HCT116 (cell line): ENCODE measurements at regions not wholly inside any gene's neighbourhood (a gene's known extent, or its start where the extent isn't known, plus 50 kb on each side); places are given as distances from the start of the nearest gene placed in this dataset.

Experiments used
- ATAC-seq: fragments of 200-7000 bp; cut with Tn5 transposase; 2 replicates; pipeline ENCODE4 v1.9.1; 2020; ENCODE audit warnings: mild to moderate bottlenecking, moderate library complexity
- BruUV-seq: library from RNA; stranded (reverse); fragments of 400-500 nt; replicated peaks from 2 replicates; lab custom pipeline; 2021; lab: Mats Ljungman, UMichigan
- CTCF ChIA-PET: fragments of 300-600 bp; sonication (Branson Sonifier 250); formaldehyde crosslinking; loops from one replicate; lab custom pipeline; 2021; ENCODE audit warnings: antibody characterized with exemption; lab: Charles Lee
- POLR2A ChIA-PET: fragments of 300-600, 350-600 bp; sonication (Branson Sonifier 250); formaldehyde crosslinking; loops from one replicate; lab custom pipeline; 2021; ENCODE audit warnings: antibody characterized with exemption; lab: Charles Lee
- RAD21 ChIA-PET, 2 experiments: fragments of 300-600 bp; sonication (Branson Sonifier 250); formaldehyde crosslinking; loops; one replicate each; lab custom pipeline; 2023; ENCODE audit warnings: low total read pairs in 2 of 2; ENCODE audit not compliant: uncharacterized antibody in 2 of 2, unreplicated experiment in 2 of 2, low non-redundant PET in 1 of 2; lab: Charles Lee
- DNase-seq: peaks from one replicate; pipeline ENCODE4 v3.0.0-alpha.2; 2010; ENCODE audit warnings: low read depth, low spot score
- H2AFZ ChIP-seq: fragments of 200-600 bp; shearing (Covaris generic), sonication (generic); 2 replicates; pipeline ENCODE4 v1.6.1; 2017; ENCODE audit warnings: low read depth, mixed run types, mixed read lengths, antibody characterized with exemption, low read length; ENCODE audit not compliant: poor library complexity, severe bottlenecking
- H3K27ac ChIP-seq: 2 replicates; pipeline ENCODE4 v1.5.1; 2012; ENCODE audit warnings: low read depth, low read length
- H3K27me3 ChIP-seq: fragments of 200-600 bp; sonication (generic); 2 replicates; pipeline ENCODE4 v1.6.1; 2016; ENCODE audit warnings: mixed run types, low read length, mixed read lengths; ENCODE audit not compliant: insufficient read depth
- H3K36me3 ChIP-seq, 2 experiments: fragments of 200-500 bp in 1 of 2; fragments of 200-600 bp in 1 of 2; sonication (Bioruptor generic) in 1 of 2; sonication (generic) in 1 of 2; 2 replicates each; pipeline versions ENCODE4 v1.5.1 to v1.6.1; 2014 to 2016; ENCODE audit warnings: low read length in 2 of 2, inconsistent platforms in 1 of 2, mixed read lengths in 1 of 2, mixed run types in 1 of 2; ENCODE audit not compliant: insufficient read depth in 2 of 2, control insufficient read depth in 1 of 2
- H3K4me1 ChIP-seq, 2 experiments: fragments of 200-600 bp in 1 of 2; sonication (generic) in 1 of 2; 2 replicates each; pipeline versions ENCODE4 v1.5.1 to v1.6.1; 2012 to 2017; ENCODE audit warnings: low read length in 2 of 2, inconsistent platforms in 1 of 2, mild to moderate bottlenecking in 1 of 2, mixed read lengths in 1 of 2, mixed run types in 1 of 2, moderate library complexity in 1 of 2; ENCODE audit not compliant: insufficient read depth in 2 of 2, control insufficient read depth in 1 of 2
- H3K4me2 ChIP-seq: fragments of 200-600 bp; sonication (generic); 2 replicates; pipeline ENCODE4 v1.6.1; 2017; ENCODE audit warnings: mixed run types, low read length, mixed read lengths
- H3K4me3 ChIP-seq, 2 experiments: fragments of 200-600 bp in 1 of 2; sonication (generic) in 1 of 2; replicated peaks in 1 of 2; 2 replicates each; pipeline ENCODE4 v1.5.1; 2011 to 2016; ENCODE audit warnings: low read length in 2 of 2, control low read depth in 1 of 2, low read depth in 1 of 2, mild to moderate bottlenecking in 1 of 2, mixed read lengths in 1 of 2, mixed run types in 1 of 2
- H3K79me2 ChIP-seq: fragments of 200-600 bp; sonication (generic); 2 replicates; pipeline ENCODE4 v1.6.1; 2017; ENCODE audit warnings: mild to moderate bottlenecking, mixed run types, low read length, moderate library complexity, mixed read lengths; ENCODE audit not compliant: insufficient read depth
- H3K9ac ChIP-seq: fragments of 200-600 bp; sonication (generic); 2 replicates; pipeline ENCODE4 v1.6.1; 2016; ENCODE audit warnings: low read length, mixed read lengths
- H3K9me2 ChIP-seq: fragments of 200-600 bp; sonication (generic), shearing (Covaris generic); 2 replicates; pipeline ENCODE4 v1.6.1; 2017; ENCODE audit warnings: mixed run types, mild to moderate bottlenecking, moderate library complexity; ENCODE audit not compliant: insufficient read depth
- H3K9me3 ChIP-seq, 2 experiments: fragments of 200-500 bp in 1 of 2; fragments of 200-600 bp in 1 of 2; sonication (Bioruptor generic) in 1 of 2; sonication (generic) in 1 of 2; 2 replicates each; pipeline ENCODE4 v1.6.1; 2014 to 2017; ENCODE audit warnings: low read length in 2 of 2, mixed read lengths in 2 of 2, inconsistent platforms in 1 of 2, low read depth in 1 of 2, mild to moderate bottlenecking in 1 of 2, mixed run types in 1 of 2, moderate library complexity in 1 of 2; ENCODE audit not compliant: control insufficient read depth in 1 of 2, insufficient read depth in 1 of 2
- H4K20me1 ChIP-seq: fragments of 200-600 bp; sonication (generic), shearing (Covaris generic); 2 replicates; pipeline ENCODE4 v1.6.1; 2017; ENCODE audit warnings: mixed run types, mild to moderate bottlenecking, moderate library complexity; ENCODE audit not compliant: insufficient read depth
- ATF3 ChIP-seq: IDR thresholded peaks from 2 replicates; pipeline ENCODE4 v1.6.1; 2012
- CBX3 ChIP-seq: IDR thresholded peaks from 2 replicates; pipeline ENCODE4 v1.6.1; 2012; ENCODE audit warnings: low read depth
- CEBPB ChIP-seq: IDR thresholded peaks from 2 replicates; pipeline ENCODE4 v1.6.1; 2012; ENCODE audit warnings: low read depth
- EGR1 ChIP-seq: IDR thresholded peaks from 2 replicates; pipeline ENCODE4 v1.6.1; 2012; ENCODE audit warnings: low read depth
- ELF1 ChIP-seq: IDR thresholded peaks from 2 replicates; pipeline ENCODE4 v1.6.1; 2012; ENCODE audit warnings: low read depth, borderline replicate concordance
- EZH2phosphoT487 ChIP-seq: fragments of 200-600 bp; IDR thresholded peaks from 2 replicates; pipeline ENCODE4 v1.6.1; 2018; ENCODE audit warnings: antibody characterized with exemption, borderline replicate concordance
- FOSL1 ChIP-seq: IDR thresholded peaks from 2 replicates; pipeline ENCODE4 v1.6.1; 2012; ENCODE audit warnings: low read depth
- JUND ChIP-seq: IDR thresholded peaks from 2 replicates; pipeline ENCODE4 v1.6.1; 2012
- MAX ChIP-seq: IDR thresholded peaks from 2 replicates; pipeline ENCODE4 v1.6.1; 2012
- POLR2A ChIP-seq: IDR thresholded peaks from 2 replicates; pipeline ENCODE4 v1.7.0; 2011; ENCODE audit warnings: borderline replicate concordance; ENCODE audit not compliant: insufficient read depth, insufficient read length; ENCODE audit errors: extremely low read depth
- RAD21 ChIP-seq: IDR thresholded peaks from 2 replicates; pipeline ENCODE4 v1.6.1; 2012; ENCODE audit warnings: low read depth, mild to moderate bottlenecking
- SIN3A ChIP-seq: IDR thresholded peaks from 2 replicates; pipeline ENCODE4 v1.6.1; 2012; ENCODE audit warnings: low read depth
- SP1 ChIP-seq: IDR thresholded peaks from 2 replicates; pipeline ENCODE4 v1.6.1; 2012; ENCODE audit warnings: low read depth
- SRF ChIP-seq: IDR thresholded peaks from 2 replicates; pipeline ENCODE4 v1.6.1; 2012; ENCODE audit warnings: low read depth
- ZFX ChIP-seq: fragments of 450-650 bp; IDR thresholded peaks from 2 replicates; pipeline ENCODE4 v1.6.1; 2017
- ZNF274 ChIP-seq: fragments of 200-500 bp; sonication (Bioruptor generic); IDR thresholded peaks from 2 replicates; pipeline ENCODE4 v1.6.1; 2014; ENCODE audit warnings: mild to moderate bottlenecking, low read depth, low read length, inconsistent platforms
- intact Hi-C: fragments of 100-400 bp; cut with micrococcal nuclease; formaldehyde crosslinking; loops from 2 replicates; pipeline ENCODE4 v1.10.0; 2022

GRCh38 chr6:50277774-50278173 lies 228.0 kb upstream of the DEFB112 start:
- POLR2A ChIA-PET, result no interaction called here
- H3K9ac ChIP-seq, result no peak overlapping the region
- H3K4me3 ChIP-seq, result no peak overlapping the region
- RAD21 ChIA-PET, result no interaction called here
- no peaks in the 10 kb centered on the region for H3K79me2 ChIP-seq
- H3K9me2 ChIP-seq, result no peaks in the 10 kb centered on the region
- no peak overlapping the region for H2AFZ ChIP-seq
- ATAC-seq, result no peak
- no peak for TF ChIP-seq FOSL1
- TF ChIP-seq RAD21, result no peak
- no peak for TF ChIP-seq SRF
- TF ChIP-seq POLR2A, result no peak
- no peak for TF ChIP-seq MAX
- no peak for TF ChIP-seq CEBPB
- TF ChIP-seq SIN3A, result no peak
- no peak for TF ChIP-seq CBX3
- TF ChIP-seq ZNF274, result no peak
- TF ChIP-seq SP1, result no peak
- TF ChIP-seq EZH2phosphoT487, result no peak
- TF ChIP-seq ATF3, result no peak
- no peak for TF ChIP-seq ELF1
- CTCF ChIA-PET, result no interaction called here
- no peaks in the 10 kb centered on the region for H3K4me1 ChIP-seq
- intact Hi-C loops, result no loop called here
- no peak for DNase-seq
- H3K9me3 ChIP-seq, result peaks cover 0 to 13% of the 10 kb centered on the region in 2 experiments; a peak in 2 of 4 replicates
- no peaks in the 10 kb centered on the region for H3K27me3 ChIP-seq
- no peak overlapping the region for H3K27ac ChIP-seq
- BruUV-seq, result no TSS peak
- H3K36me3 ChIP-seq, result no peaks in the 10 kb centered on the region
- H3K4me2 ChIP-seq, result no peak overlapping the region
- no peaks in the 10 kb centered on the region for H4K20me1 ChIP-seq

GRCh38 chr6:50278663-50279062 lies 228.9 kb upstream of the DEFB112 start:
- H3K4me2 ChIP-seq, result no peak overlapping the region
- ChIA-PET POLR2A (no interaction called here), CTCF (no interaction called here), RAD21 (no interaction called here)
- H3K27me3 ChIP-seq, result no peaks in the 10 kb centered on the region
- H3K36me3 ChIP-seq, result no peaks in the 10 kb centered on the region
- H3K79me2 ChIP-seq, result no peaks in the 10 kb centered on the region
- H3K9ac ChIP-seq, result no peak overlapping the region
- ATAC-seq, result no peak
- peaks cover 0 to 7% of the 10 kb centered on the region in 2 experiments; a peak in 2 of 4 replicates for H3K9me3 ChIP-seq
- no peaks in the 10 kb centered on the region for H3K4me1 ChIP-seq
- no TSS peak for BruUV-seq
- no peaks in the 10 kb centered on the region for H3K9me2 ChIP-seq
- H3K4me3 ChIP-seq, result no peak overlapping the region
- no peak for TF ChIP-seq EZH2phosphoT487
- TF ChIP-seq CBX3, result no peak
- TF ChIP-seq ZFX, result no peak
- TF ChIP-seq ZNF274, result no peak
- no peak for TF ChIP-seq RAD21
- TF ChIP-seq EGR1, result no peak
- TF ChIP-seq CEBPB, result no peak
- TF ChIP-seq MAX, result no peak
- no peak for TF ChIP-seq JUND
- no peak for TF ChIP-seq SIN3A
- TF ChIP-seq, all 23 proteins: peak for 0
- no peak overlapping the region for H2AFZ ChIP-seq
- H3K27ac ChIP-seq, result no peak overlapping the region
- DNase-seq, result no peak
- no peaks in the 10 kb centered on the region for H4K20me1 ChIP-seq
- intact Hi-C loops, result no loop called here
